AML-193 (cell line): ENCODE measurements at regions not wholly inside any gene's neighbourhood (a gene's known extent, or its start where the extent isn't known, plus 50 kb on each side); places are given as distances from the start of the nearest gene placed in this dataset.
A peak's percentile ranks its signal among the peaks of the same experiment; 100 is the strongest.
"Not testable (repeated sequence)": the region's sequence is repeated elsewhere in the genome, so short reads cannot be mapped to it uniquely, and the experiment has no call there.

Experiments used
- DNase-seq, 2 experiments: peaks; one replicate each; lab custom pipeline; 2025; lab: John Stamatoyannopoulos, UW

DNA sequence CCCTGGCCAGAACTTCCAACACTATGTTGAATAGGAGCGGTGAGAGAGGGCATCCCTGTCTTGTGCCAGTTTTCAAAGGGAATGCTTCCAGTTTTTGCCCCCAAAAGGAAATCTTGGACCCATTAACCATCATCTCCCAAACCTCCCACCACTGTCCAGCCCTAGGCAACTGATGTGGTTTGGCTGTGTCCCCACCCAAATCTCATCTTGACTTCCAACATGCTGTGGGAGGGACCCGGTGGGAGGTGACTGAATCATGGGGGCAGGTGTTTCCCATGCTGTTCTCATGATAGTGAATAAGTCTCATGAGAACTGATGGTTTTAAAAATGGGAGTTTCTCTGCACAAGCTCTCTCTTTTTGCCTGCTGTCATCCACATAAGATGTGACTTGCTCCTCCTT is 119.1 kb upstream of the RMDN2 start:
- DNase-seq, result not testable (repeated sequence)

DNA sequence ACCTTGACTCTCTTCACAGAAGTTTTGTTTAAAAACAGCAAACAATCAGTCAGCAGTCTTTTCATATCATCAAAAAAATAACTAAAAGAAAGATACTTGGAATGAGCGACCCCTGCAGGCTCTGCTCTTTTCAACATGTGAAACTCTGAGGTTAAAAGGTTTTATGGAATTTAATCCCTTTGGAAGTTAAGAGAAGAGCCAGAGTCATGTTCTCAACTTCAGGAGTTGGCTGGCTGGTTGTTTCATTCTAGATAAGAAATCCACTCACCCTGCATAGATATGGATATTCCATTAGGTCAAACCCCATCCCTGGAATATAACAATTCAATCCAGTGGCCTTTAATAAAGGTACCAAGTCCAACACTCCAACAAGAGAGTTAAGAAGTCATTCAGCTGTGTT is 115.6 kb upstream of the RMDN2 start:
- DNase-seq, result peak; percentile 34 to 49

DNA sequence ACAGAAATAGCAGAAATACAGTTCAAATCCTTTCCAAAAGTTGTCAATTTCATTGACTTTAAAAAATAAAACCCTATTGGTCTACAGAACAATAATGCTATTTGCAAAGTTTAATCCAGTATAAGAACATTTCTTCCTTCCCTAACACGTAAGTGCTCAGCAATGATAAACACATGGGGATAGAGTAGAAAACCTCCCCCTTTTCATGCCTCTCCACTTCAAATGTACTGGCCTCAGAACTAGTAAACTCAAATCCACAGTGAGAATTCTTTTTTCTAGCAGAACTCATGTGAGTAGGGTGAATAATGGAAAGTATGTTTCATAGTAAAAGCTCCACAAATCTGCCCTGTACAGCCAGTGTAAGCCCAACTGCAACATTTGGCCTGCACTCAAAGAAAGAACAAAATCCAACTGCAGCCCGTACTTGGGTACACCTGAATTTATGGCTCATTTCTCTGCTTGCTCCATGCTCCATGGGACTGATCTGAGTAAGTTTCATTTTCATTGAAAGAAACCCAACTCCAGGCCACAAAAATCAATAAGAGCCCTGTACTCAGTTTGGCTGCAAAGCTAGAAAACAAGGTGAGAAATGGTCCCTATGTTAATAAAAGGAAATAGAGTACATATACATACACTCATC is 115.0 kb upstream of the RMDN2 start:
- DNase-seq, result no peak

DNA sequence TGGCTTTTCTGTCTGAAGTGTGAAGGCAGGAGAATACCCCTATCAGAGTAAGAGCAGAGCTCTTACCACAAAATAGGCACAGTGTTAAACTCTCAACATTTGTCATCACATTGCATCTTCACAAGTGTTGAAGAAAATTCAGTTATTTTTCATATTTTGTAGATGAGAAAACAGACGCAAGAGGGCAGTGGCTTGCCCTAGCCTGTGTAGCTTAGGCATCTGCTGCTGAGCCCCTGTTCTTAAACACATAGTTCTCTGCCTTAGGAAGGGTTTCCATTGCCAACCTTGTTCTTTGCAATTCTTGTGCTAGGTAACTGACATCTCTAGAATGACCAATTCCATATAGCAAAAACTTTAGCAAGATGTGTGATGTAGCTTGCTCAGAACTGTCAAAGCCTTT is 112.7 kb upstream of the RMDN2 start:
- DNase-seq, result peak in 1 of 2 experiments; percentile 12

DNA sequence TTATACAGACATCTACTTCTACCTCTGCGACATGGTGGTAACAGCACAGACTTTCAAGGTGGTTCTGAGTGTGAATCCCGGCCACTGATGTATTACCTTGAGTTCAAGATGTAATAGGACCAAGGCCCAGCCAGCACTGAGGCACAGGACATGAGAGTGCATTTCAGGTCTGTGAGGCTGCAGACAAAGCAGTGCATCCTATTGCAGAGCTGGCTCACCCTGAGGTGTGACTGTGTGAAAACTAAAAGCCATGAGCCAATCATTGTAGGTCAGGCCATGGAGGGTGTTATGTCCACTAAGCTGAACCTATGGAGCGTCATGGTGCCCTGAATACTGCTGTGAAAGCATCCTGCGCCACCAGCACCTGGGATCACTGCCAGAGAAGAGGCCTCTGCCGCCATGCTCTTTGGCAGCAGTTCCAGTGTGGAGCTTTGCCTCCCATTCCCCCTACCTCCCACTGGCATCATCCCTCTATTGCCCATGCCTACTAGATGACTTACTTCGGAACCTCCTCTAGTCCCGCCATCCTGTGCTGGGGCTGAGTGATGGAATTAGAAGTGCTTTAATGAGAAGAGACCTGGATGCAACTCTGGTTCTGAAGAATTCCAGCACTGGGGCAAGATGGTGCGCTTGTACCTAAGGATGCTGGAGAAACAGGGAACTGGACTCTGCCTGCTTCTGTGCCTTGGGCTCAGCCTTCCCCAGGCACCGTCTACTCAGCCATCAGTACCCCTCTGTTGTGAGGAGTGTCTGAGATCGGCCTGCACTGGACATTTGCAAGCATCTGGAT is 112.0 kb upstream of the RMDN2 start:
- no peak for DNase-seq

DNA sequence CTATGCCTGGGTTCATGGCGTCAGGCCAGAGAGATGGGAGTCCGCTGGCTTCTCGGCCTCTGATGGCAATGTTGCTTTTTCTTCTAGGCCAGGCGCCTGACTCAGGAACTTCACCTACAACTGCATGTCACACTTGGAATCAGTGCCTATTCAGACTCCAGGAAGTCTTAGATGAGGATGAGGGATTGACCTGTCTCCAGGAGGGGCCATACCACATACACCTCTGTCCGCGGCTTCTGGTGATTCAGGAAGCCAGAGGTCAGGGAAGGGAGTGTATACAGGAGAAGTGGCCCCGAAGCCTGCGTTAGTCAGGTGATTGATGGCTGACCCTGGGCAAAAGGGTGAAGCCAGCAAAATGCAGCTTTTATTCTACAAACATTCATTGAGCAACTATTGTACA is 109.1 kb upstream of the RMDN2 start:
- DNase-seq, result no peak

DNA sequence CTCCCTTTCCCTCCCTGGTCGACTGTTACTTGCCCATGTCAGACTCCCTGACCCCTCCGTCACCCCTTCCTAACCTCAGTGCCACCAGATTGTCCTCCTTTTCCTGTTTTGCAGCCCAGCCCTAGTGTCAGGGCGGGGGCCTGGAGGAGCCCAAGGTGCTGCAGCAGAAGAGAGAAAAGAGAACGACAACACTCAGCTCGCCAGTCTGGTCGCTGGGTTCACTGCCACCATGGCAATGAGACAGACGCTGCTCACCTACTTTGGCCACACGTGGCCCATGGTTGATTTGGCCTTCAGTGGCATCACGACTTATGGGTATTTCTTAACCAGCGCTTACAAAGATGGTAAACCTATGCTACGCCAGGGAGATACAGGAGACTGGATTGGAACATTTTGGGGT is 108.4 kb upstream of the RMDN2 start:
- no peak for DNase-seq

DNA sequence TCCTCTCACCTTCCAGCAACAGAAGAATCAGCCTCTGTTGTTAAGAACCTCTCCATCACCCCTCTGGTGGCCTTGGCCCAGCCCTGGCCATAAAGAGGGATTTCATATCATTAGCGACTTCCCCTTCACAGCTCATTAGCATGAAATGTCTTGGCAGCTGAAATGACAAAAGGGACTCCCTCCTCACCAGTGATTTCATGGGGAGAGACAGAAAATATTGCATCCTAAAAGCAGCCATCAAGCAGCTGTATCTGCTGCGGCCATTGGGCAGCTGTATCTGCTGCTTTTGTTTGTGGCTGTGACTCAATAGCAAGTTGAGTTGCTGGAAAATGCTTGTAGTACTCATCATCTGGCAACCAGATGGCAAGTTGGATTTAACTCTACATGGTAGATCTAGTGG is 105.9 kb upstream of the RMDN2 start:
- no peak for DNase-seq

DNA sequence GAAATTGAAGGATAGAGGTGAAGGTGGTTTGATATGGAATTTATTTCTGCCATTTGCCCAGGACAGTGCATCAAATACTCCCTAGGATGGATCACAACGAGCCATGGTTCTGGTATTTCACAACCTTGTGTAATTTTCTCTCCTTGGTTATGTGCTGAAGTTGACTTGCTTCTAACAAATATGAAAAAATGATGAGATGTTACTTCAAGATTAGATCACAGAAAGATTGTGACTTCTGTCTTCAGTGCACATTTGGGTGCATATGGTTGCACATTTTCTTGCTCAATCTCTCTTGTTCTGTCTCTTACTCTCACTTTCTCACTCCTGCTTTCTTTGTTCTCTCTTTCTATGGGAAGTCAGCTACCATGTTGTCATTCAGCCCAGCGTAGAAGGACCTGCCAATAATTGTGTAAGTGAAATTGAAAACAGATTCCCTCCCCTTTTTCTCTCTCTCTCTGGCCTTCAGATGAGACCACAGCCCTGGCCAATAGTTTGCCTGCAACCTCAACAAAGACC is 104.6 kb upstream of the RMDN2 start:
- no peak for DNase-seq

DNA sequence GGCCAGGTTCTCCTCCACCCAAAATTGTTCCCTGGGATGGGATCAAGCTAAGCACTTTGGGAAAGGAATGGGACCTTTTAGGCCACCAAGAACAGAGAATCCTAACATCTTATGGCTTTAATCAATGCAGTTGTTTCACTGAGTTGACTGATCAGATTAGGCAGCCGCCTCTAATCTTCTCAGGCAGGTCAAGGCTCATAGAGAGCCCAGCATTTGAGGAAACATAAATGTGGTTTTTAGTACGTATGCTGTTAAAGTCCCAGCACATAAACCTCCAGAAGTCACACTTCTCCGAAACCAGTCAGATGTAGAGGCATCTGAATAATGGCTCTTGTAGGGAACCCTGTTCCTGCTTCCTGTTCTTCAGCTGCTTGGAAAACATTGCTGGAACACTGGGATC is 99.5 kb upstream of the RMDN2 start:
- DNase-seq, result no peak

DNA sequence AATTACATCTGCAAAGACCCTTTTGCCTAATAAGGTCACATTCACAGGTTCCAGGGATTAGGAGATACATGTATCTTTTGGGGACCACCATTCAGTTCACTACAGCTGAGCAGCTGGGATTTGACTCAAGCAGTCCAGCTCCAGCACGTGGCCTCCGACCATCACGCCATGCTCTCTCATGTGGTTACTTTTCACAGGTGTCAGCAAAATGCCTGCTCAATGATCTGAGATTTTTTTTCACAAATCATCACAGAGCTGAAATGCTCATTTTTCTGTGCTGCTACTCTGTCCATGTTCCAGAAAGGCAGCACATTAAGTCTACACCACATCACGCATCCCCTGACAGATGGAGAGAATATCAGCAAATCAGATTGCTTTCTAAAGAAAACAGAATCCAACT is 98.5 kb upstream of the RMDN2 start:
- no peak for DNase-seq

DNA sequence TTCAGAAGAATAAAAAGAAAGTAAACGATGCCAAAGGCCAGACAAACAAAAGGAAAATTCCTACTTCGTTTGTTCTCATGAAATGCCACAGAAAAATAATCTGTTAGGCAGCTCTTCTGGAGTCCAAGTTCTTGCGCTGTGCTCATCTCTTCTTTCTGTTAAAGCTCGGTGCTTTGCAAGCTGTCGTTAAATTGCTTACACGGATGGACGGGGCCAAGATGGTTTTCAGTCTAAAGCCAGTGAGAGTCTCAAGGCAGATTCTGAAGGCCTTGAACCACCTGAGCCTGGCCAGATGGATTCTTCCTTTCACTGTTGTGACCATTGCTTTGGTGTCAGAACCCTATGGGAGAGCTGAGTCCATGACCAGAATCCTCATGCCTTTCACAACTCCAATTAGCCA is 97.6 kb upstream of the RMDN2 start:
- no peak for DNase-seq

DNA sequence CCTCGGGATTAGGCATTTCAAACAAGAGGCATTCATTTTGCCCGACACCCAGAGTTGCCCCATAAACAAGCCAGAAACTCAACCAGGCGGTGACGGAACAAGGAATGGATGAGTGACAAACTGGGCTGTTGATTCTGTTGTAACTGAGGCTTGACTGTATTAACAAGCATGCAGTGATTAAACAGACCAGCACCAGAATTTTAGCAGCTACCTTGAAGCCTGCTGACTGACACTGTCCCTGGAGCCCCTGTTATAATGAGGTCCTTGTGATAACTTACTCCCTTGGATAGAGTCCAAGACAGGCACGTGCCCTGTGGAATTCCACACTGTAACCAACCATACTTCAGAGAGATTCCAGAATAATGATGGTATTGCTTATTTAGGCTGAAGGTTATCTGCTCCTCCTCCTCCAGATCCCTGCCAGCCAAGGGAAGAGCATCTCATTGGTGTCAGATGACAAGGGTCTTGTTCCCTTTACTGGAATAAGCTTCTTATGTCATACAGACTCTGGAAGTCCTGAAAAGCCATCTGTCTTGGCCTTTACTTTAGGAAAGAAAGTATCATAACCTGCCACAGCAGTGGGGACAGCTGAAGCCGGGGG is 97.1 kb upstream of the RMDN2 start:
- no peak for DNase-seq

DNA sequence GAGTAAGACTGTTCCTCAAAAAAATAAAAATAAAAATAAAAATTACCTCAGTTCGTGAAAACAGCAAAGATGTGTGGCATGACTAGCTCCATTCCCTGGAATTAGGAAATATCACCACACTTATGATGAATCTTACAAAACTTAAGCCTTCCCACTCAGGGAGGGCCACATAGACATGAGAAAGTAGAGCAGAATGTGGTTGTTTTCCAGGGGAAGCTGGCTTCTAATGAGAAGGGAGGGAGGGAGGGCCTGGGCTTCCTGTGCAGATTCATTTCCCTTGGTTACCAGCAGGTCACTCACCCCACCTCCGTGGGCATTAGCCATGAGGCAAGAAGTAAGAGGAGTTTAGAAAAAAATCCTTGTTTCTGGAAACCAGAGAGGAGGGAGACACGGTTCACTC is 95.9 kb upstream of the RMDN2 start:
- DNase-seq, result peak; percentile 92 to 94

DNA sequence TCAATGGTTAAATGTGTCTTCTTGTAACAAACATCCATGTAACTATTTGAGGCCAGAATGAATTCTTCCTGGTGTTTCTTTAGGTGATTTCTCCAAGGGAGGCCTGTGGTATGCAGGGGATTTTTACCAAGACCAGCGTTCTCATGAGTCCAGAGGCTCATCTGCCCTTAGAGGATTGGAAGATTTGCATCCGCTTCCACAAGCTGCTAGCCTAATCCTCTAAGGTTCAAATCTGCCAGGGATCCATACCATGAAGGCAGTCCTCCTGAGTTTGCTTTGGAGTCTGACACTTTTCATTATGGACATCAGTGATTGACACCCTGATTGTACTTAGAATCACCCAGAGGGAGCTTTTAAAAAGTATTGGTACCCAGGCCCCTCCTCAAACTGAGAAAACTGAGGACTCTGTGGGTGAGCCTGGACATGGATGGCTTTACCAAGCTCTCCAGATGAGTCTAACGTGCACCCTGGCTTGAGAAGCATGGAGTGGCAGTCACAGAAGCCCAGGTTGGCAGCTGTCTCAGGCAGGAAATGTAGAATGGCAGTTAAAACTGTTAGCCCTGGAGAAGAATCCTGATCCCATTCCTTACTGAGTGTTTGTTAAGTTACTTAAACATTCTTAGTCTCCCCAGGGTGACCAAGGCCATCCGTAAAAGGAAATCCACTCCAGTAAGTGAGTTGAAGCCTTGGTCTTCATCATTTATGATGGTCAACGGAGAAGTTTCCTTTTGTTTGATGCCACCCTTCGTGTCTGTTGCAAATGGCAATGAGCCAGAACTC is 95.3 kb upstream of the RMDN2 start:
- no peak for DNase-seq

DNA sequence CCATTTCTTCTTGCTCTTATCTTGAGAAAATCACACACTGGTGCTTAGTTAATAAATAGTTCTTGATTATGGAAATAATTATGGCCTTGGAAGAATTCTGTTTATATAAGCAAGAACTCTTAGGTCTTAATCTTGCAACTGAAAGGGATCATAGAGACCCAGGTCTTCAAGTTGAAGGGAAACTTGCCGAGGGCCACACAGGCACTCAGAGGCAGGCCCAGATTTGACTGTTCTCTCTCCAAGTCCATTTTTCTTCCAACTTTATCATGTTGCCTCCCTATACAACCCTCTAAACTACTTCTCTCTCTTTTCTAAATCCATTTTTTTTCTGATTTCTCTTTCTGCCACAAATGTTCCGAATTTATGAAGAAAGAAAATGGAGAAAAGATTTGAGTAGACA is 94.5 kb upstream of the RMDN2 start:
- DNase-seq, result no peak

DNA sequence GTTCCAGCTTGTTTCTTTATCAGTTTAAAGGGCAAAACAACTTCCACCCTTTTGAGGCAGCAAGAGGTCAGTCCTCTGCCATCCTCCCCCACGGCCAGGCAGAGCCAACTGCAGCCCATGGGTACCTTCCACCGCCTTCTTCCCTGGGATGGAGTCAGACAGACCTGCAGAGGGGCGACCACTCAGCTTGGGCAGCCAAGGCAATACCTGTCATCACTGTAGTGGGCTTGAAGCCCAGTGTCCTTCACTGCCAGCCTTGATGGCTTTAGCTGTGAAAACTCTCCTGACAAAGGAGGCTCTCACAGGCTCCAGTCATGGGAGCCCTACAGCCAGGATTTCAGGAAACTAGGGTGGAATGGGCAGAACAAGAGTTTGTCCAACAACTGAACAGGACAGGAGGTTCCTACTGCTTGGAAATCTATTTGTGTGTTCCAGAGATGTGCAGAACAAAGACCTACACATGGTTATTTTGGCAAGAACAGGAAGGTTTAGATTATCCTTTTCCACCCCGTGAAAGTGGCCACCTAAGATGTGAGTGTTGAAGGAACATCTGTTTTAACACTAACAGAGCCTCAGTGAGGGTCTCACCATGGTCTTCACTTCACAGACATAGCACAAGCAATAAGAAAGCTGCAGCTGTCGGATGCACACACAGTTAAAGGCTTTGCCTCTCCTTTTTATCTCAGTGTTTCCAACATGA is 93.9 kb upstream of the RMDN2 start:
- DNase-seq, result no peak

DNA sequence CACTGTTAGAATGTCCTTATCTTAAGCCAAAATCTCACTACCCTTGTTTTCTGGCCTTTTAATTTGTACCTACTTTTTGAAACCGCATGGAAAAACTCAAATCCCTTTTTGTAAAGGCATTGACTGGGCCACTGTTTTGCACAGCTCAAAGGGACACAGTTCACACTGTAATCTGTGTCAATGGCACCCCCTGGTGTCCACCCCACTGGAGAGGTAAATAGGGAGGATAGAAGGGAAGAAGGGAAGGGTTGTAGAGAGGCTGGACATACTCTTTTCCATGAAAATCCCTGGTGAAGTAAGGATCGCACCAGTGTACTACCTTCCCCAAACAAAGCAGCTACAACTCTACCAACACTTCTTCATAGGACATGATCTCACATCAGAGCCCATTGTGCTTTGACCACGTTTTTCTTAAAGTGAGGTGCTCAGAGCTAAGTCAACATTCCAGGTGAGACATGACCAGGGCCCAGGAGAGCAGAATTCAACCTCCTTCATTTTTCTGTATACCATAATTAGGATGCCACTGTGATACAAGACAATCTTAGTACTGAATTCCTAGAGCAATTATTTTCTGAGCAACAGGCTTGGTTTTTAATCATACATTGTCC is 92.4 kb upstream of the RMDN2 start:
- DNase-seq, result peak; percentile 62 to 69

DNA sequence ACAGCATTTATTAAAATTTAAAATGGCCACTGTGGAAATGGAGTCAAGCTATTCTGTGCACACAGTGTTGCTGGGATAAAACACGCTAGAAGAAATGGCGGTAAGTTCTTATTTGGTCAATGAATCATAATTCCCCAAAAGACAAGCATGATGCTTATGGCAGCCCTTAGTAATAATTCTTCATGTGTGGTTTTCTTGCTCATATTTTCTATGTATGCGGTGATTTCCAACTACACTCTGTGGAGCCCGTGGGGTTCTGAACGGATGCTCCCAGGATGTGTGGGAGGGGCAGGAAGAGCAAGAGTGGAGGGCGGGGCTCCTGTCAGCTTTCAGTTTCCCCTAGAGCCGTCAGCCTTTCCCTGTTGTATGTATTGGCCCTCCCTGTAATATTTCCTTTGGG is 91.7 kb upstream of the RMDN2 start:
- no peak for DNase-seq

DNA sequence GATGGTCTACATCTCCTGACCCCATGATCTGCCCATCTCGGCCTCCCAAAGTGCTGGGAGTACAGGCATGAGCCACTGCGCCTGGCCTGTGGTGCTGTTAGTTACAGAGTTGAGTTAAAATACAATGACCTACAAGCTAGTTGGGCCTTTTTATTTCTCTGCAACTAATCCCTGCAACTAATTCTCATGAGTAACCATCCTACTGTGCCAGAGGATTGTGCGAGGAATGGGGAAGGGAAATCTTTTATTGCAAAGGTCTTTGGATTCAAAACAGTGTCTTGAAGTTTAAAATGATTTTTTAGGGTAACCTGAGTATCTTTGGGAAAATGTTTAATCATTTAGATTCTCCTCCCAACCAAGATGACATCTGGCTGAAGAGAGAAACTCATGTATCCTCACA is 88.8 kb upstream of the RMDN2 start:
- DNase-seq, result no peak

DNA sequence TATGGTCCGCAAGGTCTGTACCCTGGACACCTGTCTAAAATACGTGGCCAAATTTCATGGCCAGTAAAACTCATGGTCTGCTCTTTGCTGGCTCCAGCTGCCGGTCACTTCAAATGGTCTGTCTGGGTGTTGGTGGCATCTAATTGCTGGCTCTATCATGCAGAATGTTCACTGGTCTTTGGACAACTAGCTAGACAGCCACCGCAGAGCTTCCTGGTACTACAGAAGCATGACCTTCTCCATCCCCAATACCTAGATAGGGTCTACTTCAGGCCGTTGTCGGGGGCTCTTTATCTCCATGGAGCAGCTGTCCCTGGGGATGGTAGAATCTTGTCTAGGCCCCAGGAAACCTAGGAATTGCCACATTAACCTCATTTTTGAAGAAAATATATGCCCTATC is 88.4 kb upstream of the RMDN2 start:
- DNase-seq, result no peak
